HG03521 (cell line): ENCODE measurements at regions not wholly inside any gene's neighbourhood (a gene's known extent, or its start where the extent isn't known, plus 50 kb on each side); places are given as distances from the start of the nearest gene placed in this dataset.
"Not testable (repeated sequence)": the region's sequence is repeated elsewhere in the genome, so short reads cannot be mapped to it uniquely, and the experiment has no call there.

Source experiments
- ATAC-seq: cut with Tn5 transposase; IDR thresholded peaks from one replicate; pipeline ENCODE4 v1.9.1; 2021; ENCODE audit warnings: mild to moderate bottlenecking, moderate library complexity; ENCODE audit not compliant: unreplicated experiment

DNA sequence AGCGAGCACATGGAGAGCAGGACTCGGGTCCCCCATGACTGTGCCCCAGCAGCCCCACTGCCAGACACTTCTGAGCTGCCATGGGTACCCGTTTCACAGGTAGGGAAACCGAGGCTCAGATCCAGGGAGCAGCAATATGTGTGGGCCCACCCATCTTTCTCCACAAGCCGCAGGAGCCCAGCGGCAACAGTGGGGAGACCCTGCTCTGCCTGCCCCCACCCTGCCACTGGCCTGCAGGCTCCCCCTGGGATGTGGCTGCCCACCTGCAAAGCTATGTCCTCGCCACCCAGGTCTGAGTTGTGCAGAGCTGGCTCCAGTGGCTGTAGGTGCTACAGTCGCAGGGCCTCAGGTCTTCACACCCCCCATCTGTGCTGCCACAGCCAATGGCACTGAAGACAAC lies 50.6 kb upstream of the C1QTNF9B start:
- ATAC-seq: no peak

DNA sequence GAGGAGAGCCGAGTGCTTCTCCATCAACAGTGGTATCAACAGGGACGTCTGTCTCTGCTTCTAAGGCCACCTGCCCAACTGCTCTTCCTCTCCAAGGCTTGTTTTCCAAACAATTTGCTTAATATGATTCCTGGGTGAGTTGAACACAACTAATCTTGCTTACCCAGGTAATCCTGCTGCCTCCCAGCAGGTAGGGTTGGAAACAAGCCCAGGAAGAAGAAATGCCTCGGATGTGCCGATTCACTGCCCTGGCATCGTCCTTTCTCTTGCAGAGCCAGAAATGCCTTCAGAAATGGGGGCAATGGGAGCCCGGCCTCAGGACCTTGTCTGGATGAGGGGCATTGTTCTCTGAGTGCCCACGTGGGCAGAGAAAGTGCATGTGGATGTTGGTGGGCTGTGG lies 51.9 kb upstream of the C1QTNF9B start:
- ATAC-seq: no peak

DNA sequence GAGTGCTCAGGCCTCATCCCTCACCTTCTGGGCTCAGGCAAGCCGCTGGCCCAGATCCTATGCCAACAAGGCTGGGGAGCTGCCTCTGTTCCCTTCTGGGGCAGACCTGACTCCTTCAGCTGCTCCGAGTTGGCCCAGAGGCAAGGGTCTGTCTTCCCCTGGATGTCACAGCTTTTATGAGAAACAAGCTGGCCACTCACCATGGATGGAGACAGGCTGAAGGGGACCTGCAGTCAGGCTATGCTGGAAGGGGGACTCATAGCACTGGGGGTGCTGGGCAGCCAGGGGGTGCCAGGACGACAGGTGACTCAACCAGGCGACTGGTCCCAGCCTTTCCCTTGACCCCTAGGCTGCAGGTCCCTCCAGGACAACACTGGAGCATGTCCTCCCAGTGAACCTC lies 52.4 kb upstream of the C1QTNF9B start:
- no peak for ATAC-seq

DNA sequence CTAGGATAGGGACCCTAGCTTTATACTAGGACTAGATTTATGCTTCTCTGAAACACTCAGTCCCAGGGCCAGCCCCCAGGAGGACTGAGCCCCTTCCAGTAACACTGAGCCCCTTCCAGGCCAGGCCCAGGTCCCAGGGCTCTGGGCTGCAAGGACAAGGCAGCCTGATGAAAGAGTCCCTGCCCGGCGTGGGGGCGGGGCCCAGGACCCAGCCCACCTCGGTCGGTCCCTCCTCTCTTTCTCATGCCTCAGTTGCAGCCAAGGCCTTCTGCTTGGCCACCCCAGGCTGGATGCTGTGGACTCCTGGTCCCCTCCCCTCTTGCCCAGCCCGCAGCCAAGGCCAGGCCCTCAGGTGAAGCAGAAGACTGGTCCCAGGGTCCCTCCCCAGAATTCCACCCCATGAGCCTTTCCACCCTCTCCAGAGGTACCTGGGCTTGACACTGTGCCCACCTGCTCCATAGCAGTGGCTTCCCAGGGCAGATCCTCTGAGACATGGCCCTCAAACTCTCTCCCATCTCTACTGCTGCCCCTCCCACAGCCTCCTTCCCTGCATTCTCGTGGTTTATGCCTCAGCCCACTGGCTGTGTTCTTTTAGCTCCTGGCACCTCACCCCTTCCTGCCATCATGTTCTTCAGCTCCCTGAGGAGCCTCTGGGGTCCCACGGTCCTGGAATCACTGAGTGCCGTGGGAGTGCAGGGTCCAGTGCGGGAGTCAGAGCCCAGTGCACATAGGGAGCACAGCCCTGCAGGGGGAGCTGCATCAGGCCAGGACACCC lies 53.6 kb upstream of the C1QTNF9B start:
- no peak for ATAC-seq

DNA sequence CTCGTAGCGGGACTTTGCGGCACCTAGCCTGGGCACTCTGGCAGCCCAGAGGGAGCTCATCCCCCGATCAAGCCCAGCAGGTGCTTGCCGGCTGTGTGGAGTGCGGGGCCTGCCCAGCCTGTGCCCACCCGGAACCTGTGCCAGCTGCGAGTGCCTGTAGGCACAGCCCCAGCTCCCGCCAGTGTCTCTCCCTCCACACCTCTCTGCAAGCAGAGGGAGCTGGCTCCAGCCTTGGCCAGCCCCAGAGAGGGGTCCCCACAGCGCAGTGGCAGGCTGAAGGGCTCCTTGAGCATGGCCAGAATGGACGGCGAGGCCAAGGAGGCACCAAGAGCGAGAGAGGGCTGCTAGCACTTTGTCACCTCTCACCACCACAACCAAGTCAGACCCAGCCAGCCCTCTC lies 55.5 kb upstream of the C1QTNF9B start:
- ATAC-seq: no peak

DNA sequence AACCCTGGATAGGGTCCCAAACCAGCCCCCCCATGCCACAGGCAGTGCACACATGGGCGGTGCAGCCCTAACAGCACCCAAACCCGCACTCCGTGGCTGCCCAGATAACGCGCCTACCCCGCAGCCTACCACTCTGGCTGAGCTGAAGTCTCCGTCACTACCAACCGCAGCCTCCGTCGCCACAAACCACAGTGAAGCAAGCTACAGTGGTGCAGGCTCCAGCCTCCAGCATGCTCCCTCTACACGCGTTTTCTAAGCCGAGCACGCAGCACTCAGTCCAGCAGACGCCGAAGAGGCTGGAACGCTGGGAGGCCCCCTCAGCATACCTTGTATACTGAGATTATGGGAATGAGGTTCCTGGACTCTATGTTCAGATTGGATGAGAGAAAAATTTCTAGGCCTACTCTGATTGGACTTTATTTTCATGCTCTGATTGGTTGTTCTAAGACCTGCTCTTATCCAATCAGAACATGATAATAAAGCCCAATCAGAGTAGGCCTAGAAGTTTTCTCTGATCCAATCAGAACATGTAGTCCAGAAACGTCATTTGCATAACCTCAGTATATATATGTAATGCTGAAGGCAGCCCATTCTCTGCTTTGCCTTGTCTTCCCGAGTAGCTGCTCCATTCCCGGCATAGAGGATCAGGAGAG lies 56.7 kb upstream of the C1QTNF9B start:
- no peak for ATAC-seq

DNA sequence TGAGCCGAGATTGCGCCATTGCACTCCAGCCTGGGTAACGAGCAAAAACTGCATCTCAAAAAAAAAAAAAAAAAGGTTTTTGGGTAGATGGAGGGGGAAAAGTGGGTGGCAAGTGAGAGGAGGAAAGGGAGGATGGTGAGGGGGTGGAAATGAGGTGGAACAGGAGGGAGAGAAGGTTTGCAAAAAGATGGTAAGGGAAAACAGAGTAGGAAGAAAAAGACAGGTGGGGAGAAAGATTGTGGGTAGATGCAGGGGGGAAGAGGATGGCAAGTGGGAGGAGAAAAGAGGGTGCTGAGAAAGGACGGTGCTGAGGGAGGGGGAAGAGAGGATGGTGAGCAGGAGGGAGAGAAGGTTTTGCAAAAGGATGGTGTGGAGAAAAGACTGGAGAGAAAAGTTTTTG lies 57.8 kb upstream of the C1QTNF9B start:
- ATAC-seq: no peak

DNA sequence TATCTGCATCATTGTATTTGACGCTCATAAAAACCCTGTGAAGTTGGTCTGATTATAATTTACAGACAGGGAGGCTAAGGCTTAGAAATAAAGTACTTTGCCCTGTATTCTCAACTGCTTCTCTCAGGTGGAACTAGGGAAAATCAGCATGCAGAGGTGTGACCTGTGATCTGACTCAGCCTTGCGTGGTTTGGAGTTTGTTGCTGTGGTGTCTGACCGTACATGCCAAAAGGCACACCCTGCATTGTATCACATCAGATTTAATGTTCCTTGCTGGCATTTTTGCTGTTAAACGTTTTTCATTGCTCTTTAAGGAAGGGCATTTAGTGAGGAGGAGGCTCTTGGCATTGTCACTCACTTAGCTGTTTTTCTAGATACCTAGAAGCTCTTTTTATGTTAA lies 58.8 kb upstream of the C1QTNF9B start:
- ATAC-seq: no peak

DNA sequence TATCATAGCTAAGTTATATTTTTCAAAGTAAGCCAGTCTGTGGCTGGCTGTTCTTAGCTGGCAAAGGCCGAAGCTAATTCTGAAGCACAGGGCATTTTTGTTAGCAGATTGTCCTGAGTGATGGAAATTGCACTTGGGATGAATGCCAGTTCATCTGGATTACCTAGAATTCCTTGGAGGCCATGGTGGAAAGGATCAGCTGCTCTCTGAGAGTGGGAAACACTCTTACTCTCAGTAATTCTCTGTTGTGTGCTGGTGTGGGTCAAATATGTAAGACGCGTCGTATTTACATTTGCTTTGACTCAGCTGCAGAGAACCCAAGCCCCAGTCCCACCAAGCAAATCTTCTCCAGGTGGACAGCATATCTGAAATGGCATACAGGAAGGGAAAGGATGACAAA lies 60.7 kb upstream of the C1QTNF9B start:
- no peak for ATAC-seq

DNA sequence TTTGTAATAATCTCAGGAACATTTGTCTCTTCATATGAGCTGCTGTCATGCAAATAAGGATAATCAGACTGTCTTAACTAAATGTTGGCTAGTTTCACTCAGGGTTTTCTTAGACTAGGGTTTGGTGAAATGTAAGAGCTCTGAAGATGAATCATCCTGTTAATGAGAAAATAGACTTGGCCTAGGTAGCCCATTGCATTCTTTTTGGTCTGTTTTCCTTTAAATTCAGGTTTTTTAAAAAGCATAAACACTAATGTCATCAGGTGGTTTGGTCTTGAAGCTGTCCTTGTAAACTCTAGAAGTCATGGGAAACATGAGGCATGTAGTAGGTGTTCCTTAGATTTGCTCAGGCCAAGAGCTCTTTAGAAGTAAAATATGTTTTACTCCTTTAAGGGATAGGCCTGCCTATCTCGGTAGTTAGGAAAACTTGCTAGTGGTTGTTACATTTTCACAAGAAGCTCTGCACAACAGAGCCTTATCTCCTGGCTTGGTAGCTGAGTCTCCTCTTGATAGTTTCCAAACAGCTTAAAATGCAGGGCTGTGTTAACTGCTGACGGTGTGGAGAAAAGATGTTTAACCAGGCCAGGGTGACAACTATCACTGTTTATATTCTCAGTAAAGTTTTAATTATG lies 62.0 kb upstream of the C1QTNF9B start:
- no peak for ATAC-seq

DNA sequence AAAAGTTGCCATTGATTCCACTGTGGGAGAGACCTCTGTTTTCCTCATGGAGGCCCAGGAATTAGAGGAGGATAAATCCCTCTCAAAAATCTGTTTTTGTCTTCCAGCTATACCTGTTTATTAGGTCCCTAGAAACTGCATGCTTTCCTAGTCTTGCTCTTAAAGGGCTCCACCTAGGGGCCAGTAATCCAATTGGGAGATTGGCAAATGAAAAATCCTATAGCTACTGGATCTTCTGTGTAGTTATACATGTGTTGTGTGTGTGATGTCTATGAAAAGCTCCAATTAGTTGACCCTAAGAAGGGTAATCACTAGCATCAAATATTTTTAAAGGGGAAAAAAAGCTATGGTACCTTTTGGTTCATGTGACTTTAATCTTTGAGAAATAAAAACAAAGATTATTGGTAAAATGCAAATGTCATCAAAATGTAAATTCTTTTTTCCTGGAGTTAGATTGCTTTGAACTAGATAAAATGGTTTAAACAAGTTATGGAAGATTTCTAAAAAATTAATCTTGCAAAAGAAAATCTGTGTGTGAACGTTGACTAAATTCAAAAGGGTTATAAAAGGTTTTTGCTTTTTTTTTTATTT lies 63.4 kb upstream of the C1QTNF9B start:
- ATAC-seq: no peak

DNA sequence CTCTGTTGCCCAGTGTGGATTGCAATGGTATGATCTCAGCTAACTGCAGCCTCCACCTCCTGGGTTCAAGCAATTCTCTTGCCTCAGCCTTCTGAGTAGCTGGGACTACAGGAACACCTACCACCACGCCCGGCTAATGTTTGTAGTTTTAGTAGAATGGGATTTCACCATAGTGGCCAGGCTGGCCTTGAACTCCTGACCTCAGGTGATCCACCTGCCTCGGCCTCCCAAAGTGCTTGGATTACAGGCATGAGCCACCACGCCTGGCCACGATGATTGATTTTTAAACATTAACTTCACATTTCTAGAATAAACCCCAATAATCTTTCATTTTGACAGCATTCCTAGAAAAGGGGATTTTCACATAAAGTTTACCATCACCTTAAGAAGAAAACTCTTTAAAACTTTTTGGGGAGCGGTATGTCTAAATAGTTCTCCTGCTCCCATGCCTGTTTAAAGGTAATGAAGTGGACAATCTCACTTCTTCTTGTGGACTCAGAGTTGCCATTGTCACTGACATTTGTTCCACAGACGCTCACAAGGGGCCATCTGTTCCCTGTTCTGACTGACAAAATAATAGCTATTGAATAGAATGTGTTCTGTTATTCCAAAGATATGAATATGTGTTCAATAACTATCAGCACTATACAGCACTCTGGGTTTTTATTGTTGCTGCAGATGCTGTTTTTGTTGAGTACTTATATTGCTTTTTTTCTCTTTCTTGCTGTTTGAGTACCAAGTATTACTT lies 66.1 kb upstream of the C1QTNF9B start:
- no peak for ATAC-seq

DNA sequence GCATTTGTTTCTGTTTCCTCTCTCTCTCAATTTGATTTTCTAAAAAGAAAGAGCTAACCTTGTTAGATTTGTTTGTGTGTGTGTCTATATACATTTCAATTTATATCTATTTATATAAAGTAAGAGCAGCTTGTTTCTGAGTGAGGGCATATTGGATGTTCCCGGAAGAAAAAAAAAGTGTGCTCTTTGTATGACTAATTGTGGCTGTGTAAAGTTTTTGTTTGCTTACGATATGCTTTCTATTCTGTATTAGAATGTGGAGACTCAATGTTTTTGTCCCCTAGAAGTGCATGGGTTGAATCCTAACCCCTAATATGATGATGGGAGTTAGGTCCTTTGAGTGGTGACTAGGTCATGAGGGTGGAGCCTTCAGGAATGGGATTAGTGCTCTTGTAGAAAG lies 66.6 kb upstream of the C1QTNF9B start:
- no peak for ATAC-seq

DNA sequence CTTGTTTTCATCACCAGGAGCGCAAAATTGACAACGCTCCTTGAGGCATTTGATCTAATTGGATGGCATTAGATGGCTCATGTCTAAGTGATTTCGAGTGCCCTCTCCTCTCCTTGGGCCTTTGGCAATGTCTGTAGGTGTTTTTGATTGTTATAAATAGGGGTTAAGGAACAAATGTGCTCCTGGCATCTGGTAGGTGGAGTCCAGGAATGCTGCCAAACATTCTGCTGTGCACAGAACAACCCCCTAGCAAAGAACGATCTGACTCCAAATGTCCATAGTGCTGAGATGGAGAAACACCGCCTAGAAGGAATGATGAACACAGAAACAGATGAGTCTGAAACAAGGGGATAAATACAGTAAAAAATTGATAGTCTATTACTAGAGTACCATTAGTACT lies 68.0 kb upstream of the C1QTNF9B start:
- no peak for ATAC-seq

DNA sequence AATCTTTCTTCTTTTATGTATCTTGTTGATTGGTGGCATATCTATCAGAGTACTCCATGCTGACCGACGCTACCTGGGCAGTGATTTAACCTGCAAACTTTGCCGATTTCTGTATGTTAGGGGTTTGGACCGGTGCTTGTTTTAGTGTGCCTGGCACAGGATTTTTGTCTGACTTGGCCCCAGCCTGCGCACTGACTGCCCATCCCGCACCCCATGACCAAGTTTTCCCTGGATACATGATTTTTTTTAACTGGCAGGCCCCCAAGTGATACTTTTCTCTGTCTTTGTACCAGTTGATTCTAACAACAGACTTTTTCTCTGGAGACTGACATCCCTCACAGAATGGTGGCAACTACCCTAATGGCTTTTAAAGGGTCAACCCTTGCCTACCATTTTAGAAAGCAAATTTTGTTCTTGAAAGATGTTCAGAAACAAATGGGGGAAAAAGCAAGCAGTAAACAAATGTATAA lies 69.0 kb upstream of the C1QTNF9B start:
- no peak for ATAC-seq

DNA sequence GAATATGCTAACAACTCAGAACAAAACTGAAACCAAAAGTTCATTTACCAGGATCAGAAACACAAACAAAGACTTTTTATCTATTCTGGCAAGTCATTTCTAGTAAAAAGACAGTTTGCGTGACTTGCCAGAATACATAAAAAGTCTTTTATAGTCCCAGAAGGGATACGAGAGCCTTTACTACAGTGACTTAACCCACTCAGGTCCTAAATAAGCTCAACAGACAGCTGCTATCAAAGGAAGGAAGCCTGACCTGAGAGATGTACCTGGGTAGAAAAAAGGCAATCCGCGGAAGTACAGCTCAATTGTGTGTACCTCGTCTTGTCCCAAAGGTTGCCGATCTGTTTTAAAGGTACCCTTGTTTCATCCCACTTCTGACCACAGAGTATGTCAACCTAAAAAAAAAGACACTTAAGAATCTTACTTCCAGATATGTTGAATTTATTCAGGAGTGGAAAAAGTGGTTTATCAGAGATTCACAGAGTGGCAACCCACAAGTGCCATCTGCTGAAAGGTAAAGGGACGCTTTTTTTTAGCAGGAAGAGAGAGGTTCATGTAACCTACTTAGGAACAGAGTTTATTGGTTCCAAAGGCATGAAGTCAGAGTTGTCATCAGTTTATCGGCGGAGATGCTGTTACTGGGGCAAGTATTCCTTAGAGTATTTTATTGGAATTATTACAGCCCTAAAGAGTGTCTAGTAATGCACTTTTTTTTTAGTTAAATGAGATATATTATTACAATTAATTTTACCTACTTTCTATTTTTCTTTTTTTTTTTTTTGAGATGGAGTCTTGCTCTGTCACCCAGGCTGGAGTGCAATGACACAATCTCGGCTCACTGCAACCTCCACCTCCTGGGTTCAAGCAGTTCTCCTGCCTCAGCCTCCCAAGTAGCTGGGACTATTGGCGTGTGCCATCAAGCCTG lies 69.7 kb upstream of the C1QTNF9B start:
- no peak for ATAC-seq

DNA sequence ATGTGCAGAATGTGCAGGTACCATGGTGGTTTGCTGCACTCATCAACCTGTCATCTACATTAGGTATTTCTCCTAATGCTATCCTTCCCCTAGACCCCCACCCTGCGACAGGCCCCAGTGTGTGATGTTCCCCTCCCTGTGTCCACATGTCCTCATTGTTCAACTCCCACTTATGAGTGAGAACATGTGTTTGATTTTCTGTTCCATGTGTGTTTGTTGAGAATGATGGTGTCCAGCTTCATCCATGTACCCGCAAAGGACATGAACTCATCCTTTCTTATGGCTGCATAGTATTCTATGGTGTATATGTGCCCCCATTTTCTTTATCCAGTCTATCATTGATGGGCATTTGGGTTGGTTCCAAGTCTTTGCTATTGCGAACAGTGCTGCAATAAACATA lies 70.5 kb upstream of the C1QTNF9B start:
- not testable (repeated sequence) for ATAC-seq

DNA sequence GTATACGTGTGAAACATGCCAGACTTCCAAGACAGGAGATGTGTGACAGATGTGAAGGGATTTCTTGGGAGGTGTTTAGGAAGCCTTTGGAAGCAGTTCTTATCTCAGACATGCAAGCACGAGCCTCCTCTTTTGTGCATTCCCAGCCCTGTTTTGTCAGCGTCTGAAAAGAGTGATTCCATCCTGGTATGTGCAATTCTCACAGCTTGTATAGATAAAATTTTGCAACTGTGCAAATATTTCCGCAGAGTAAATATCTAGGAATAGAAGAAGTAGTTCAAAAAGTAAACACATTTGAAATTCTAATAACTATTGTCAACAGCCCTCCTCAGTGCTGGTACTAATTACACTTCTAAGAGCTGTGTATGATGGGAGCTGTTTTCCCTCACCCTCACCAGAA lies 72.3 kb upstream of the C1QTNF9B start:
- ATAC-seq: no peak

DNA sequence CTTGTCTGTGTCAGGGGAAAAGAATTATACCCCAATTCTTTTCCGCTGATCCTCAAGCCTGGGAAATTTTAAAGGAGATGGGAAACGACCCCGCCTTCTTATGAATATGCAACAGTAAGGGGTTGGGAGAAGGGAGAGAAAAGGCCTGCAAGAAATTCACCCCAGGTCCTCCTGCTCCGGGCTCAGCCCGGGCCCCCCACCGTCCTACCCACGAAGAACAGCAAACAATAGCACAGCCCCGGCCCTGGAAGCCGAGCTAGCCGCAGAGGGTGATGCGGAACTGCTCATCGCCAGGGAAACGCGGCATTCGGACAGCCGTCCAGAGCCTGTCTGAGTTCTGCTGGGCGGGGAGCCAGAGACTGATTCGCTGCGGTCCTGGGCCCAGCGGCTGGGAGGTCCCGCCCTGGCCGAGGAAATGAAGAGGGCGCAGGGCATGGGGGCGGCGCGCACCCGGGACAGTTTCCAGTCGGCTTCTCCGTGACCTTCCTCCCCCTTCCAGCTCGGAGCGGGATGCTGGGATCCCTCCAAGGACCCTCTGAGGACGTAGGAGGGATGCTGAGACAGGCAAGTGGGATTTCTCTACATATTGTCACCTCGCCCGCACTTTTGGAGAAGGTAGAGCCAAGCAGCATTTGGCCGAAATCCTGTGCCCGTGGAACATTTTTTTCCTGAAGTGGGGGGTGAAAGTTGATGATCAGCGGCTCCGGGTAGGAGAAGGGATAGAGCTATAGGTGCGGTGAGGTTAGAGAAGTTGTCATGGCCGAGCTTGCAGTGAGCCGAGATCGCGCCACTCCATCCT lies 82.3 kb upstream of the C1QTNF9B start:
- ATAC-seq: peak; percentile 42
